Suprapubic skin (tissue), 3 donors: ENCODE measurements at regions not wholly inside any gene's neighbourhood (a gene's known extent, or its start where the extent isn't known, plus 50 kb on each side); places are given as distances from the start of the nearest gene placed in this dataset.

ENCODE experiments used
- CTCF ChIP-seq, 2 donors: fragments of 200-600 bp in 1 of 2; fragments of 450-650 bp in 1 of 2; sonication (generic) in 1 of 2; IDR thresholded peaks; one replicate each; pipeline ENCODE4 v1.5.1; 2016 to 2019; ENCODE audit warnings: antibody characterized with exemption in 2 of 2, mild to moderate bottlenecking in 1 of 2, moderate library complexity in 1 of 2
- POLR2AphosphoS5 ChIP-seq, 3 donors: sonication (generic); formaldehyde crosslinking; IDR thresholded peaks; one replicate each; pipeline ENCODE4 v1.6.1; 2017; ENCODE audit warnings: antibody characterized with exemption in 3 of 3

- TF ChIP-seq POLR2AphosphoS5 (IDR thresholded peaks at IDR 0.05) (no peak), CTCF (IDR thresholded peaks at IDR 0.05) (no peak)
Measured at GRCh38 chr2:215805493-215805892, 207.9 kb downstream of the MREG start.
